ENCODE measurements at regions not wholly inside any gene's neighbourhood (a gene's known extent, or its start where the extent isn't known, plus 50 kb on each side); places are given as distances from the start of the nearest gene placed in this dataset.

DNA sequence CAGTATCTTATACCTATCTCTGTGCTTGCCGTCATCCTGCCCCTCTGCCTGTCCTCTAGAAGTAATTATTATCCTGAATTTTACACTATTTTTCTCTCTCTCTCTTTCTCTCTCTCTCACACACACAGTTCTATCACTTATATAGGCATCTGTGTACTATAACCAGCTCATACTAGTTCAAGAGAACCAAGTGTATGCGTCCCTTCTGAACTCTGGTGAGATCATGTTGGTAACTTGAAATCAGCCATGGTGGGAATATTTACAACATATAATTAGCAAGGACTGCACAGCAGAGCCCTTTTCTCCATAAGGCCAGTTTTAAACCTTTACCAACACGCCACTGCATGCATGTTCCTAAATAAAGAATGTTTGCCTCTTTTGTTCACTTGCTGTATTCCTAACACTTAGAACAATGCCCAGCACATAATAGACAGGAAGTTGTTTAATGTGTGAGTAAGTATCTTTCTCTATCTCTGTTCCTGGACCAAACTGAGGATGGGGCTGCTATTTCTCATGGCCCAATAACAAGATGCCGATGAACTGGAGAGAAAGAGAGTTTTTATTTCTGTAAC, 51.1 kb upstream of the IL21 start:
- Histone ChIP-seq H3K4me1 (peaks cover 5% of the 10 kb centered on the region; the same call in 2 of the 3 replicates), H3K4me3 (no peak overlapping the region), H3K9me3 (no peaks in the 10 kb centered on the region), H3K4me2 (no peak overlapping the region), H3K27ac (no peak overlapping the region)
- ChIA-PET POLR2A (no interaction called here), CTCF (interaction anchor here (0.7 to 1.0 kb wide), 2 partner anchors 60 to 243 kb away, joined by 3 to 4 read pairs; no protein-coding TSS in a partner anchor)
- no peak for DNase-seq (ENCODE audit: low read depth in 1 of 2, low spot score in 1 of 2)
- WGBS (ENCODE audit: missing lambda C conversion rate): 80% methylated on average over 4 of the region's 4 CpGs
- TF ChIP-seq, protein P1, sequence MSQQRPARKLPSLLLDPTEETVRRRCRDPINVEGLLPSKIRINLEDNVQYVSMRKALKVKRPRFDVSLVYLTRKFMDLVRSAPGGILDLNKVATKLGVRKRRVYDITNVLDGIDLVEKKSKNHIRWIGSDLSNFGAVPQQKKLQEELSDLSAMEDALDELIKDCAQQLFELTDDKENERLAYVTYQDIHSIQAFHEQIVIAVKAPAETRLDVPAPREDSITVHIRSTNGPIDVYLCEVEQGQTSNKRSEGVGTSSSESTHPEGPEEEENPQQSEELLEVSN (IDR thresholded peaks at IDR 0.05; ENCODE audit: borderline replicate concordance, low read depth): no peak
- no peak for FAIRE-seq
- ATAC-seq: no peak

DNA sequence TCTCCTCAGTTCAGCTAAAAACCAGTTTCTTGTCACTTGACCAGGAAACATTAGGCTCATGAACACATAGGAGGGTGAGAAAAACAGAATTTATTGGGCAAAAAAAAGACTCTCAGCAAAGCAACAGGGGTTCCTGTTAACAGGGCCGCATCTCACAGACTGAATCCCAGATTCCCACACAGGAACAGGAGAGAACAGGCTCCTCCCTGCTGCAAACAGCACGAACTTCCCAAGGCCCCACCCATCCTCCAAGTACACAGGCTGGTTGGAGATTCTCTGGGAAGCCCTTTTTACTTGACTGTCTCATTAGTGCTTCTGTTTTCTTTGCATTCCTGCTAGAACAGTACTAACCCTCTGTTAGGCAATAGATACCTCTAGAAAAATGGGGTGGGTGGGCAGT, 52.4 kb upstream of the IL21 start:
- H3K4me2 ChIP-seq: no peak overlapping the region
- H3K9me3 ChIP-seq: no peaks in the 10 kb centered on the region
- no peak for TF ChIP-seq ZSCAN20 (CRISPR knock-in tag; IDR thresholded peaks at IDR 0.05)
- TF ChIP-seq, protein P1 (IDR thresholded peaks at IDR 0.05; ENCODE audit: borderline replicate concordance, low read depth): no peak
- no peak for TF ChIP-seq FOSL2 (IDR thresholded peaks at IDR 0.05)
- no peak for TF ChIP-seq FOSL2 (CRISPR knock-in tag; IDR thresholded peaks at IDR 0.05)
- TF ChIP-seq, protein P2, sequence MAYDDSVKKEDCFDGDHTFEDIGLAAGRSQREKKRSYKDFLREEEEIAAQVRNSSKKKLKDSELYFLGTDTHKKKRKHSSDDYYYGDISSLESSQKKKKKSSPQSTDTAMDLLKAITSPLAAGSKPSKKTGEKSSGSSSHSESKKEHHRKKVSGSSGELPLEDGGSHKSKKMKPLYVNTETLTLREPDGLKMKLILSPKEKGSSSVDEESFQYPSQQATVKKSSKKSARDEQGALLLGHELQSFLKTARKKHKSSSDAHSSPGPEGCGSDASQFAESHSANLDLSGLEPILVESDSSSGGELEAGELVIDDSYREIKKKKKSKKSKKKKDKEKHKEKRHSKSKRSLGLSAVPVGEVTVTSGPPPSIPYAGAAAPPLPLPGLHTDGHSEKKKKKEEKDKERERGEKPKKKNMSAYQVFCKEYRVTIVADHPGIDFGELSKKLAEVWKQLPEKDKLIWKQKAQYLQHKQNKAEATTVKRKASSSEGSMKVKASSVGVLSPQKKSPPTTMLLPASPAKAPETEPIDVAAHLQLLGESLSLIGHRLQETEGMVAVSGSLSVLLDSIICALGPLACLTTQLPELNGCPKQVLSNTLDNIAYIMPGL (CRISPR knock-in tag; IDR thresholded peaks at IDR 0.05; ENCODE audit: borderline replicate concordance): no peak
- TF ChIP-seq, protein P3, sequence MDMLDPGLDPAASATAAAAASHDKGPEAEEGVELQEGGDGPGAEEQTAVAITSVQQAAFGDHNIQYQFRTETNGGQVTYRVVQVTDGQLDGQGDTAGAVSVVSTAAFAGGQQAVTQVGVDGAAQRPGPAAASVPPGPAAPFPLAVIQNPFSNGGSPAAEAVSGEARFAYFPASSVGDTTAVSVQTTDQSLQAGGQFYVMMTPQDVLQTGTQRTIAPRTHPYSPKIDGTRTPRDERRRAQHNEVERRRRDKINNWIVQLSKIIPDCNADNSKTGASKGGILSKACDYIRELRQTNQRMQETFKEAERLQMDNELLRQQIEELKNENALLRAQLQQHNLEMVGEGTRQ (IDR thresholded peaks at IDR 0.05): no peak
- TF ChIP-seq ZC3H11A (IDR thresholded peaks at IDR 0.05): no peak
- TF ChIP-seq, protein P4, sequence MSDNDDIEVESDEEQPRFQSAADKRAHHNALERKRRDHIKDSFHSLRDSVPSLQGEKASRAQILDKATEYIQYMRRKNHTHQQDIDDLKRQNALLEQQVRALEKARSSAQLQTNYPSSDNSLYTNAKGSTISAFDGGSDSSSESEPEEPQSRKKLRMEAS (IDR thresholded peaks at IDR 0.05): no peak
- no peak for TF ChIP-seq EHMT2 (IDR thresholded peaks at IDR 0.05; ENCODE audit: low read depth)
- TF ChIP-seq CBX2 (IDR thresholded peaks at IDR 0.05; ENCODE audit: borderline replicate concordance, low read depth): no peak
- TF ChIP-seq HOXB5 (CRISPR knock-in tag; IDR thresholded peaks at IDR 0.05): no peak
- no peak for TF ChIP-seq RFX5 (IDR thresholded peaks at IDR 0.05)
- no peak for TF ChIP-seq HDAC2 (IDR thresholded peaks at IDR 0.05)
- no peak for TF ChIP-seq FOSB (CRISPR knock-in tag; IDR thresholded peaks at IDR 0.05)
- no peak for TF ChIP-seq MAZ (IDR thresholded peaks at IDR 0.05; ENCODE audit: borderline replicate concordance, low read depth, low read length)
- TF ChIP-seq RNF2 (IDR thresholded peaks at IDR 0.05; ENCODE audit: borderline replicate concordance, low read depth): no peak
- no peak for TF ChIP-seq ZNF302 (CRISPR knock-in tag; IDR thresholded peaks at IDR 0.05)
- ChIA-PET POLR2A (no interaction called here), CTCF (no interaction called here)
- no peak overlapping the region for H3K4me3 ChIP-seq
- WGBS (ENCODE audit: missing lambda C conversion rate): 47% methylated on average over 2 of the region's 2 CpGs
- DNase-seq (ENCODE audit: low read depth in 1 of 2, low spot score in 1 of 2) (no peak), ATAC-seq (0 out of 6 replicates have a peak, but pooled peaks of 1 of the 2 experiments have one; percentile 28), FAIRE-seq (no peak)
- no peak overlapping the region for H3K27ac ChIP-seq
- H3K4me1 ChIP-seq: no peaks in the 10 kb centered on the region

DNA sequence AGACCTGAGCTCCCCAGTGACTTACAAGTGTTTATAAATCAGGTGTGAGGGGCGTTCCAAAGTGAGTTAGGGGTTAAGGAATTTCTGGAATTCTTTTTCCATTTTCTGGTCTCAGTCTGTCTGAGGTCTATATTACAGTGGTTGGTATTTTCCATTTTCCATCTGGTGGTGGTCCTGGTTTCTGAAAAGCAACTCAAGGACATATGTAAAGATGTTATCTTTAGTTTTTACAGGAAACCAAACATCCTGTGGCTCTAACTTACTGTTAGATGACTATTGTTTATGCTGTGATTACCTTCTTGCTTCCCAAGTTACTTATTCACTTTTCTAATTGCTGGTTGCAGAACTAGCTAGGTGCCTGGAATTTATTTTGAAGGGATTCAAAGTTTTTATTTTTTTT, 53.5 kb upstream of the IL21 start:
- Histone ChIP-seq H3K4me2 (no peak overlapping the region), H3K9me3 (no peaks in the 10 kb centered on the region), H3K27ac (no peak overlapping the region), H3K4me1 (no peaks in the 10 kb centered on the region), H3K4me3 (no peak overlapping the region)
- TF ChIP-seq NR3C1 (IDR thresholded peaks at IDR 0.05) (no peak), HOXA7 (CRISPR knock-in tag; IDR thresholded peaks at IDR 0.05) (no peak), EP300 (IDR thresholded peaks at IDR 0.05) (no peak)
- ChIA-PET POLR2A (no interaction called here), CTCF (interaction anchor here (1.0 kb wide), 1 partner anchor 8 kb away, joined by 3 read pairs; no protein-coding TSS in a partner anchor)
- no peak for ATAC-seq
- WGBS (ENCODE audit: missing lambda C conversion rate): 35% methylated on average over 1 of the region's 1 CpG
- no peak for DNase-seq (ENCODE audit: low read depth in 1 of 2, low spot score in 1 of 2)
- FAIRE-seq: no peak

Measured in A549 (cell line).